ENCODE measurements at regions not wholly inside any gene's neighbourhood (a gene's known extent, or its start where the extent isn't known, plus 50 kb on each side); places are given as distances from the start of the nearest gene placed in this dataset.

DNA sequence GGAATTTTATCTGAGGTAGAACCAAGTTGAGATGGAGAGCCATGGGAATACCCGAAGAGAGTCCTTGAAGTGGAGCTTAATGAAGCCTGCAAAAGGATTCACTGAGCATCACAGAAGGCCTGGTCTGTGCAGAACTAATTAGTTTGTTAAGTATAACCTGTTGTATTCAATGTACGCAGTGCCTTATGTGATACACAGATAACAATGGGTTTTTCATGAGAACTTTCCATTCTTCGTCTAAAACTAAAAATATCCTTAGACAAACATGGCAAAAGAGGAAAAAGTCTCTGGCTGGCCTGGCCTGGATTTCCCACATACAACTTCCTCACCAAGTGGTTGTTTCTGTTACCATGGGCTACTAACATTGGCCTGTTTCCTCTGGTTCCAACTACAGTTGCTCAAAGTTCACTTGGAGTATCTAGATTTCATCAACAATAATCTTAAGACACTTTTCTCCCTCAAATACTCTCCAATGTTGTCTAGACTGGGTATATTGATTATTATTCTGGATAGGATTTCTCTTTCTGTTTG is 237.6 kb upstream of the ZNF462 start:
- DNase-seq = no peak

DNA sequence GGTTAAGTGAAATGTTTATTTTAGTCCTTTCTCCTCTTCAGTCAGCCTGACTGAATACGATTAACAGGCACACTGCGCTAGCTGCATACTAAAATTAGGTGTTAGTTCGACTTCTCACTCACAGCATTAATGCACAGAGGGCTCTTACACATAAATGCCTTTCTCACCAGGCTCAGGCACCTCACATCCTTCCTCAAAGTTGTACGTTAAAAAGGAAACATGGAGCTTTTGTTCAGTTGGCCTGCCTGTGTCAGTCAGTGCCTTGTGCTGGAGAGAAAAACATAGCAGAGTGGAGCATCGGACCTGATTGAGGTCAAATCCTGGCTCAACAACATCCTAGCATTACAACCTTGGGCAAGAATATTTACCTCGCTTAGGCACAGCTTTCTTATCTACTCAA is 236.0 kb upstream of the ZNF462 start:
- DNase-seq = peak in 1 of 2 donors; percentile 22

DNA sequence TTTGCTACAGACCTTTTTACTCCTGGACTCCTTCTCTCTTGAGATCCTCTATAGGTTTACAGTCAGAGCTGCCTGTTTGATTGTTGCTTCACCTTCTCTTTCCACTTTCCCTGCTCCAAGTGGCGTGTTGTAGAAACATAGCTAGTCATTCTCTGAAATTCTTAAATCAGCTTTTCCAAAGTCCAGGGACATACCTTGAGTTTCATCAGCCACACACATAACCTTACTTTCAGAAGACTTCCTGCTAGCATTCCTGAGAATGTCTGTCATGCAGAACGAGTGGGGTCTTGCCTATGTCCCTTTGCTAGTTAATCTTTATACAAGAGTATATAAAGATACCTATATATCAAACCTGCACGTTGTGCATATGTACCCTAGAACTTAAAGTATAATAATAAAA is 230.3 kb upstream of the ZNF462 start:
- no peak for DNase-seq

DNA sequence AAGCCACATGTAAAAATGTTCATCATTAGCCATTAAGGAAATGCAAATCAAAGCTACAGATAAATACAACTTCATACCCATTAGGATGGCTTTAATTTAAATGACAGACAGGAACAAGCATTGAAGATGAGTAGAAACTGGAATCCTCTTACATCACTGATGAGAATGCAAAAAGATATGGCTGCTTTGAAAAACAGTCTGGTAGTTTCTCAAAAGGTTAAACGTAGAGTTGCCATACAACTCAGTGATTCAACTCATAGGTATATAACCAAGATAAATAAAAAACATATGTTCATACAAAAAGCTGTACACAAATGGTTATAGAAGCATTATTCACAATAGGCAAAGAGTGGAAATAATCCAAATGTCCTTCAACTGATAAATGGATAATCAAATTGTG is 228.8 kb upstream of the ZNF462 start:
- DNase-seq = no peak

DNA sequence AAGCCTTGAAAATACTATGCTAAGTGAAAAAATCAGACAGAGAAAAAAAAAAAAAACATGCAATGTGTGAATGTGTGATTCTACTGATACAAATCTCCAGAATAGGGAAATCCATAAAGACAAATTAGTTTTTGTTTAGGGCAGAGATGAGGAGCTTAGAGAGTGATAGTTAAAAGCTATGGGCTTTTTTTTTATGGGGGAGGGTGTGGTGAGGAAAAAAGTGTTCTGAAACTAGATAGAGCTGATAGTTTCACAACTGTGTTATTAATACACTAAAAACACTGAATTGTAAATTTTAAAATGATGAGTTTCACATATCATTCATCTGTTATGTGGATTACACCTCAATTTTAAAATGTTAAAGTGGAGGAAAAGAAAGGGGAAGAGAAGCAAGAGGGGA is 228.3 kb upstream of the ZNF462 start:
- DNase-seq = no peak

DNA sequence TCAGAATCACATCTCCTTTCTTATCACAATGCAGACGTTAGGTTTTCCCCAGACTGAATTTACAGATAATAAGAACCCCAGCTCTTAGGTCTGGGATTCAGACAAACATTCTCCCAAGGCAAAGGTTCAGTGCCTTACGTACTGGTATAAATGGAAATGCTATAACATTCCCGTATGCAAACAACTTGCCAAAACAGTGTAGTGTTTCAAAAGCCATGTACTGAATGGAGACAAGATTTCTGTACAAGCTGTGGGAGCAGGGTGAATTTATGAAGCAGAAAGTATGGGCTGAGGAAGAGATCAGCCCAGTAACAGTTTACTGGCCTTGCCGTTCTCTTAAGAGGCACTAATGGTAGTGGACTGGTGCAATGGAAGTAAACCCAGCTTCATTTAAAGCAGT is 225.5 kb upstream of the ZNF462 start:
- DNase-seq = no peak

DNA sequence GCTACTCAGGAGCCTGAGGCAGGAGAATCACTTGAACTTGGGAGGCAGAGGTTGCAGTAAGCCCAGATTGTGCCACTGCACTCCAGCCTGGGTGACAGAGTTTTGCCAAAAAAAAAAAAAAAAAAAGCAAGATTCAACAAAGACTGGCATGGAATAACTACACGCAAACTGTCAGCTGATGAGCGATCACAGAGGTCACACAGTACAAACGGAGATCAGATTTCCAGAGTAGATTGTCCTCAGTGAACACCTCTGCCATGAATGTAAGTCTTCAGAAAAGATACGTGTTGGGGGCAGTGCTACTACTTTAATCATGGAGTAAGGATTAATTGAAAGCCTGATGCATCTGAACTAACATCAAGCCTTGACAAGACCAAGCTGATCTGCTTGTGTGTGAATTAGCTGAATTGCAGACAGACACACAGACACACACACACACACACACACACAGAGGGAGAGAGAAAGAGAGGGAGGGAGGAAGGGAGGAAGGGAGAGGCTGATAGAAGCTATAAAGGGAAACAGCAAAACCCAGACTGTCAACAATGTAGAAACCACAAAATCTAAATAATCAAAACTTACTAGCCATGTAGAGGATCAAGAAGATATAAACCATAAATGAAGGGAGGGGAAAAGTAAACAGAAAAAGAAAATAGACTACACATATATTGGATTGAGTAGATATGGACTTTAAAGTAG is 222.9 kb upstream of the ZNF462 start:
- no peak for DNase-seq

DNA sequence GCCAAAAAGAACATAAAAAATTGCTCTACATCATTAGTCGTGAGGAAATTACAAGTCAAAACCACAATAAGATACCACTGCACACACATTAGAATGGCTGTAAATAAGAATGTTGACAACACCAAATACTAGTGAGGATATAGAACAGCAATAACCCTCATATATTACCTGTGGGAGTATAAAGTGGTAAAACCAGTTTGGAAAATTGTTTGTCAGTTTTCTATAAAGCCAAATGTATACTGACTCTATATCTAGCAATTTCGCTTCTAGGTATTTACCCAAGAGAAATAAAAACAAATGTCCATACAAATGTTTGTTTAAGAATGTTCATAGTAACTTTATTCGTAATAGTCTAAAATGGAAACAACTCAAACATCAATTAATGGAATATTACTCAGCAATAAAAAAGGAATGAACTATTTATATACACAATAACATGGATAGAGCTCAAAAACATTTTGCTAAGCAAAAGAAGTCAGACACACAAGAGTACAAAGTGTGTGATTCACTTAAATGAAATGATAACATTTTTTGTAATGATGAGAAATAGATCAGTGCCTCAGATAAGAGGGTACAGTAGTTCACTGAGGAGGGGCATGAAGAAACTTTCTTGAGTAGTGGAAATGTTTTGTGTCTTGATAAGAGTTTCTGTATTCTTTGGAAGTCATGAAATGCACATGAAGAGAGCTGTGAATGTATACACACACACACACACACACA is 219.6 kb upstream of the ZNF462 start:
- no peak for DNase-seq

DNA sequence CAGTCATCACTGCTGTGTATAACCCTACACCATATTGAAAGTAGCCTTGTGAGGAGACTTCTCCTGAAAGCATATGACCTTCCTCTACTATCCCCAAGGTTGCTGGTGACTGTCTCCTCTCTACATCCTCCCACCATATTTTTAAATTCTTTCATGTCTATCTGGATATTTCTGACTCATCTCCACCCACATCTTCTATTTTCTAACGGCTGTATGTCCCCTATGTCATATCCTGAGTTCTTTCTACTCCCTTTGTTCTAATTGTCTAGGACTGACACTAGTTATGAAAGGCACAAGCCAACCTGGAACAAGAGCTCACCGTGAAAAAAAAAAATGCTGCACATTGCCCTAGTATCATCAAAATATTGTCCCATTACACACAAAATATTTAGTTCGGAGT is 218.3 kb upstream of the ZNF462 start:
- no peak for DNase-seq

DNA sequence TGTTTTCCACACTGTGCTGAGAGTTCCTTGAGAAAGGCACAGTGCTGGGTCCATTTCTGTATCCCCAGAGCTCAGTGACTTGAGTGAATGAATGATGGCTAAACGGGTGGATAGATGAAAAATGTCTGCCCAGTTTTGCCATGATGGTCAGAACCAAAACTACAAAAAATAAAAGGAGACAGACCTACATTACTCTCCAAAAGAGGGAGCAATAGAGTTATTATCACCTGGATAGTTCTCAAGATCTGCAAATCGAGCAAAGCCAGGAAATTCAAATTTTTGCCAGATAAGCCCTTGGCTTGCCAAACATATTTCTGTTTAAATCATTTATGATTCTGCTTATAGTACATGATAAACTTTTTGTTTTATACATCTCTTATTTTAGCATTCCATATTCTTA is 214.2 kb upstream of the ZNF462 start:
- DNase-seq = no peak

DNA sequence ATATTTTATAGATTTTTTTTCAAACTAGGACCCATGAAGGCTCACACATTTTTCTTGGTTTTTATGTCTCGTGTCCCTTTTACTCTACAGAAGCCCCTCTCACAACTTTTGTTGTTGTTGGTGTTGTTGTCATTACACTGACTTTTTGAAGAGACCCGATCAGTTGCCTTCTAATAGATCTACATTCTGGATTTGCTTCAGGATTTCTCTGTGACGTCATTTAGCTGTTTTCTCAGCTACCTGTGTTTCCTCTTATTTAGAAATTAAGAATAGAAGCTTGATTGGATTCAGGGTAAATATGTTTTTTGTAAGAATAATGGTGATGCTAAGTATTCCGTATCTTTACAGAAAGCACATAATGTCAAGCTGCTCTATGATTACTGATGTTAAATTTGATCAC is 213.3 kb upstream of the ZNF462 start:
- no peak for DNase-seq

DNA sequence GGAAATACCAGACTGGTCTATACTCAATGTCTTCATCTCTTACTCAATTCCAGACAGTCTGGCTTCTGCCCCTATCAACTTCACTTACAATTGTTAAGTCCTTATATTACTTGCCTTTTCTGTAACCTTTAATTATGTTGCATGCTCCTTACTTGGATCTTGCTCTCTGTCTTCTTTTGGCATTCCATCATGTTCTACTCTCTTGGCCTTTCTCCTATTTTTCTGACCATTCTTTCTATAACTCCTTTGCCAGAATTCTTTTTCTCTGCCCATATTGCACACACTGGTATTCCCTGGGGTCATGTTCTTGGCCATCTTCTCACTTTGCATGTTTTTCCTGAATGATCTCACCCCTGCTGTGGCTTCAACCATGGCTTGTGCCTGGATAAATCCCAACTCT is 209.8 kb upstream of the ZNF462 start:
- no peak for DNase-seq

DNA sequence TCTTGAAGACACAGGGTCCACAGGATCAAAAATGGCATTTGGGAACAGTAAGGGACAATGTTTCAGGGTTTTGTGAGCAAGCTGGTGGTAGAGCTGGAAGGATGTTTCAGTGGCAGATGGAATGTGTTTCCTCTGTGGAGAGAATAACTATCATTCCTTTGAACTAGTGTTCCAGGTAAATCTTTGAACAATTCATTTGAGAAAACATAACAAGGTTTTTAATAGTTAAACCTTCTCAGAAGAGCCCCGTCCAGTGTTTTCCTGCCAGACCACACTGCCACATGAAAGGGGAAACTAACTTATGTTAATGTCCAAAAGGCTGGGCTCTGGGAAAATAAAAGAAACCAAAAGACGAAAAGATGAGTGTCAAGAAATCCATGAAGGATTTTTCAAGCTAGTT is 207.0 kb upstream of the ZNF462 start:
- DNase-seq = no peak

DNA sequence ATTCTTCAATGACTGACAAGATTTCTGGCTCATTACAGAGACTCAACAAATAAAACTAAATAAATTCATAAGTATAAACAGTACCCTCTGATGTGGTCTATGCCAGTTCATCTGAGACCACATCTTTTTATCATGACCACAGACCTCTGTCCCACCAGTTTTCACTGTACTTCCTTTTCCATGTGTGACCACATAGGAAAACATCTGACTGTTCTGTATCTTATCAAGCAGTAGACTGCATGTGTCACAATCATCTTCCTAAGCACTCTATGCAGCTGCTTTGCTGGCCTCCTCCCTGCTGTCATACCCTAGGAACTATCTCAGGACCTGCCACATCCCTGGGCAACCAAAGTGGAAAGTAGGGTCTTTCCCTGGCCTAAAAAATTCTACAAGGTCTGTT is 205.0 kb upstream of the ZNF462 start:
- no peak for DNase-seq

DNA sequence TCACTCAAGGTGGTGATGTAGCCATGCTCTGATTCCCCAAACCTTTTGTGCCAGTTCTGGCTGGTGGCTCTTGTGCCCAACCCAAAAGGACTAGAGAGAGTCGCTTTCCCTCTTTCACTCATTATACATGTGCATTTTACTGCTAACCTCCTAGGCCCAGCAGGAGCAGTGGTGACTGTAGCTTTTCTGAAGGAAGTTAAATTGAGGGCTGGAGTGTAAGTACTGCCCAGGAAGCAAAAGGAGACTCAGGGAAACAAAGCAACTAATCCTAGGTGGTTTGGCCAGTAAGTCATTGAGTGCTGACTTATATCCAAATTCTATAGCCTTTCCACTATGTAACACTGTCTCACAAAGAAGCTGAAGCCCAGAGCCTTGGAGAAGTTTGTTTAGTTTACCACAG is 194.4 kb upstream of the ZNF462 start:
- no peak for DNase-seq

DNA sequence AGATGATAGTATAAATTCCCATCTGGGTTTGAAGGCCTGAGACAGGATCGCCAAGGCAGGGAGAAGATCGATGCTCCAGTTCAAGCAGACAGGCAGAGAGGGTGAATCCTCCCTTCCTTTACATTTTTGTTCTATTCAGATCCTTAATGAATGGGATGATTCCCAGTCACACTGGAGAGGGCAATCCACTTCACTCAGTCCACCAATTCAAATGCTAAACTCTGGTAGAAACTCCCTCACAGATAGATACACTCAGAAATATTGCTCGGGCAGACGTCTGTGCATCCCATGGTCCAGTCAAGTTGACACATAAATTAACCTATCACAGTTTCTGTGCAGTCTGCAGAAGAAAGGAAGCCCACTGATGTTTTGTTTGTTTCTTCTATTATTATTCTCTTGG is 193.1 kb upstream of the ZNF462 start:
- DNase-seq = no peak

DNA sequence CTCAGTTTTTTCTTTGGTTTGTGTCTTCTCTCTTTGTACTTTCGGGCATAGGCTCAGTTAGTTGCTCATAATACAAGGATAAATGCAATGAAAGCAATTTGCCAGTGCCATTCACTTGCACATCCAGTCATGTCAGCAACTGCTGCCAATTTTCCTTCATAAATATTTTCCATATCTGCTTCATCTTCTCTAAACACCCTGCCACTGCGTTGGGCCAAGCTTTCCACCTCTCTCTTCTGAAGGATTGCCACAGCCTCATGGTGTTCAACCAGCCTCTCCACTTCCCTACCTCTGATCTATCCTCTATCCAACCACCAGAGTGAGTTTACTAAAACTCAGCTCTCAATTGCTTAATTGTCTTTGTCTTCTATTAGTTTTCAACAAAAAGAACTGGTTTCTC is 192.5 kb upstream of the ZNF462 start:
- no peak for DNase-seq

DNA sequence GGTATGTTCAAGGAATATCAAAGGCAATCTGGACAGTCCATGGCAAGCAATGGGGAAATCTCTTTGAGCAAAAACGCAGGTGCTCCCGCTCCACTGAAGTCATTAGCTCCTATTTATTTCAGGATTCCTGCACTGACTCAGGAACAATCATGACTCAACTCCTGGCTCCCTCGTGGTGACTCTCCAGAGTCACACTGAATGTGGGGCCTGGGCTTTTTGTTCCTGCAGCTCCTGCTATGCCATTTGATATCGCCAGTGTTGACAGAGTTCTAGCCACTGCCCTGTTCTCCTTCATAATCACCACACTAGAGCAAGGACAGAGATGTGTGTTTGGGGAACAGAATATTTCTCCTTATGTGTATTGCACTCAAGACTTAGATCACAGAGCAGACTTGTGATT is 187.2 kb upstream of the ZNF462 start:
- no peak for DNase-seq

DNA sequence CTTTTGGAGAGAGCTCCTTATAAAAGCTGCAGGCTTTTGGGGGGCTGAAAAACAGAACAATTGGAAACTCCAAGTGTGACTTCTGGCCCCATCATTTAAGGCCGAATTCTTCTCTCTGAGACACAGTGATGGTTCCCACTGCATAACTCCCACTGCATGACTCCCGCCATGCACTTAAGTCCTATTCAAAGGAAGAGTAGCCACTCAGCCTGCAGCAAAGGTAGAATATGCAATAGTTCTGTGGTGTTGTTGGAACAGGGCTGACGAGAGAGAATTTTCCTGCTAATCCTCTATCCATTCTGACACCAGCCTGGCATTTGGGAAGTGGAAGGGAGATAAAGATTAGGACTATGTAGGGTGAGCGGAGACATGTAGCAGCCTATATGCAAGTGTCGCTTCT is 185.6 kb upstream of the ZNF462 start:
- no peak for DNase-seq

DNA sequence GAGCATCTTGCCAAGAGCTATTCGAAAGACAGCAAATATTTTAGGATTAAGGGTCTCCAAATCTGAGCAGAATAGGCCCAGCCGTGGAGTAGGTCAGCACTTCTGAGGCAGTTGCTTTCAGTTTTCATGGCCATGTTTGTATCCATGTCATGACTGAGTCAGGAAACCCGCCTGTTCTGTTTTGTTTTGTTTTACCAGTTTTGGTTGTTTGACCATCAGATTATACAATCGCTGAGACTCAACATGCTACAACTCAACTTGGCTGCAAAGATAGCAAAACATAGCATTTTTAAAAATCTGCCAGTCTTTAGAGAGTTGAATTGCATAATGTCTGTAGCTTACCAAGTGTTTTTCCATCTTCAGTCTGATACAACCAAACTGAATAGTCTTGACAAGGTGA is 185.1 kb upstream of the ZNF462 start:
- no peak for DNase-seq

DNA sequence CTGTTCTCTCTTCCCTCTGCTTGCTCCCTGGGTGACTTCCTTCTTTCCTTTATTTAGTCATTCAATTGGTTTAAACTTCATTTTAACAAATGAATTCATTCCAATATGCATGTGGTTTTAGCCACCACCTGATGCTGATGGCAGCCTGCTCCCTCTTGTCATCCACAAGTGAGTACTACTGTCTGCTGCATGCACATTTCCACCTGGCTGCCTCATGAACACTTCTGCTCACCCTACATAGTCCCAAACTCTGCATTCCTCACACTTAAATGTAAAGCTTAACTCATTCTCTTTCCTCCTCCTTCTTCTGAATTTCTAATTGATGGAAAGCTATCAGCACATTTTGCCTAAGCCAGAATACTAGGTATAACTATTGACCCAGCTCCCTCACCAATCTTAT is 184.7 kb upstream of the ZNF462 start:
- no peak for DNase-seq

DNA sequence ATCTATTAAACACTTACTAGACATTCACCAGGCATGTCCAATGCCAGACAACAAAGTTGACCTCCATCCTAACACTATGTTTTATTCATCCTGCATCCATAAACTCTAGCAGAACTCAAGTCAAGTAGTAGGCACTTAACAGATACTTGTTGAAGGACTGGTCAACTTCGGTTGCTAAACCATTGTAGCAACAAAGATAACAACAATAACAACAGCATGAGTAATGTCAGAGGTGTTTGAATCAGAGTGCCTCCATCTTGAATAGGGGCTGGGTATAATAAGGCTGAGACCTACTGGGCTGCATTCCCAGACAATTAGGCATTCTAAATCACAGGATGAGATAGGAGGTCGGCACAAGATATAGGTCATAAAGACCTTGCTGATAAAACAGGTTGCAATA is 180.5 kb upstream of the ZNF462 start:
- no peak for DNase-seq

DNA sequence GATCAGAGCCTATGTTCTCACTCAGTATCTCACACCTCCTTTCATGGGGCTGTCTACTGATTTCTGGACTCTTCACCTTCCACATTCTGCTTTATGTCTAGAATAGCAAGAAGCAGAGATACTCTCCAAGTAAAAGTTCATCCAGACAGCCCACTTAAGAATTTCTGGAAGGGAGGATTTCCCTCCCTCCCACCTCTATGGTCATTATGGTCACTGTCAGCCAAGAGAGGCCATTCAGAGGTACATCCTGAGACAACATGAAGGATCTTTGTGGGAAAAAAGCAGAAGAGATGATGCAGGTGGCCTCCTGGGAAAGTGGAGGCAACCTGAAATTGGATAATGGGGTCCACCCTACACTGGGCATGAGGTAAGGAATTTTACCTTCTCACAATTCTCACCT is 179.5 kb upstream of the ZNF462 start:
- no peak for DNase-seq

DNA sequence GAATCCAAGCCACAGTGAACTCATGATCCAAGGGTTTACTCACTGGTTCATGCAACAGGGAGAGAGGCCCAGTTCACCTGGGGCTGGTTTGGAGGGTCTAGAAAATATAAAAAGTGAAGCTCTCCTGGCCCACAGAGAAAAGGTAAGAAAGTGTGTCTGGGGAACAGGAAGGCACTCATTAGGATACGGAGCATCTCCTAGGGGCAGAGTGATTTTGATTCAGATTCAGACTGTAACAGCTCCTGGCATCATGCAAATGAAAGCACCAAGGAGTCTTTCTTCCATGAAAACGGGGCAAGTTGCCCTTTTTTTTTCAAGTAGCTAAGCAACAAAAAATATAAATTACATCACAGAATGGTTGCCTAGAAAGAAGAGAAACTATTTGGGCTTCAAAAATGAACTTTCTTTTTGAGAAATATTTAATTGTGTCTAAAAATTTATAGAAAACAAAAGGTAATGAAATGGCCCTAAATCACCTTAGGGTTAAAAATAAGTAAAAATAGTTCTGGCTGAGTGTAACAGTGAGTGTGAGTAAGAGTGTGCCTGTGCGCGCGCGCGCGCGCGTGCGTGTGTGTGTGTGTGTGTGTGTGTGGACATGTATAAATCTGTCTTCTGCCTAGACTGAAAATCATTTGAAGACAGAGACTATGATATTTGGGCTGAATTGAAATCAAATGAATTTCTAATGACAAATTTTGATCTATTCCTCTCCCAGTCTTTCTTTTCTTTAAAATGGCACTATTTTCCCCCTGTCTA is 177.8 kb upstream of the ZNF462 start:
- DNase-seq = no peak
